ENCODE measurements at regions not wholly inside any gene's neighbourhood (a gene's known extent, or its start where the extent isn't known, plus 50 kb on each side); places are given as distances from the start of the nearest gene placed in this dataset.

- Histone ChIP-seq H3K9me3 (ENCODE audit: insufficient read depth, low read depth, low read length) (no peaks in the 10 kb centered on the region), H3F3A (ENCODE audit: low read depth) (no peaks in the 10 kb centered on the region), H3K4me1 (ENCODE audit: insufficient read depth, low read length, poor library complexity, severe bottlenecking) (peaks cover 8% of the 10 kb centered on the region), H3K36me3 (ENCODE audit: insufficient read depth, low read length) (no peaks in the 10 kb centered on the region), H3K79me2 (ENCODE audit: insufficient read depth, low read length) (no peaks in the 10 kb centered on the region), H2AFZ (ENCODE audit: low read length) (no peak overlapping the region), H3K9me2 (replicated peaks; ENCODE audit: low read depth, low read length) (no peaks in the 10 kb centered on the region), H3K27me3 (ENCODE audit: insufficient read depth, low read length, poor library complexity, severe bottlenecking) (no peaks in the 10 kb centered on the region), H3K4me2 (ENCODE audit: low read depth, low read length, poor library complexity, severe bottlenecking) (no peak overlapping the region), H4K20me1 (ENCODE audit: insufficient read depth, low read length, poor library complexity, severe bottlenecking) (no peaks in the 10 kb centered on the region), H3K4me3 (ENCODE audit: low read length, poor library complexity, severe bottlenecking) (no peak overlapping the region), H3K9ac (ENCODE audit: low read depth, low read length, poor library complexity, severe bottlenecking) (no peak overlapping the region)
- no peak for TF ChIP-seq EZH2phosphoT487 (IDR thresholded peaks at IDR 0.05; ENCODE audit: borderline replicate concordance)
These were observed 110.2 kb downstream of the VAPA start for GRCh38 chr18:10023853-10024570.

DNA sequence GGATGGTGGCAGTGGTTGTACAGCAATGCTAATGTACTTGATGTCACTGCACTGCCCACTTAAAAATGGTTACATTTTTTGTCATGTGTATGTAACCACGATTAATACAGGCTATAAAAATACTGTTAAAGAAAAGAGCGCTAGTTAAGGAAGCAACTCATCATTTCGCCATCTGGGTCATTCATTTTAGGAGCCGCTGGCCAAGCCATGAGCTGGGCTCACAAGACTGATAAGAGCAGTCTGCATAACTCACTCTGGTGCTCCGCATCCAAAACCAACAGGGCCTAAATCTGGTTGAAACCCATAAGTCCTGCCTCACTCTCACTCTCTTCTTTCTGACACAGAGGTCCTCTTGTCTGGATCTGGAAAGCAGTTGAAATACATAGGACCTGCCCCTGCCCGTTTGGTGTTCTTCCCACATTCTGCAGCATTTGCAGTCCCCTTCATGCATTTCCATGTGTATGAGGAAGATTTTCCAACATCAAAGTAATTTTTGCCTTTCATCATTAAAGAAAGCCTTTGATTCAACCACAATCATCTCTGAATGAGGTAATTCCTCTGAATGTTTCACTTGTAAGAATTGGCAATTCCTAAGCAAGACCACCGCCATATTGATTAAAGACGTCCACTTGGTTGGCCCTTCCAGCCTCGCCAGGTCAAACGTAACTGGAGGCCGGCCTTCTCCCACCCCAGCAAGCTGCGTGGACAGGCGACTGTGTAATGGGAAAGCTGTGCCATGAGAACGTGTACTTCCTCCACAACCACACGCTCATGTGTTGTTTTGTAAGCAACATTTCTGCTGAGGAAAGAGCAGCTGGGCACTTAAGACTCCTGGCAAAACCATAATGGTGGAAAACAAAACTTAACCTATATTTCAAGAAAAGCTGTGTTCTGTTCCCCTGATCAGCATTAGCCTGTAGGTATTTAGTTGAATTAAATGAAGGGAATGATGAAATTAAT is 112.2 kb downstream of the VAPA start:
- Histone ChIP-seq H3K9ac (ENCODE audit: low read depth, low read length, poor library complexity, severe bottlenecking) (no peak overlapping the region), H3F3A (ENCODE audit: low read depth) (no peaks in the 10 kb centered on the region), H3K27me3 (ENCODE audit: insufficient read depth, low read length, poor library complexity, severe bottlenecking) (no peaks in the 10 kb centered on the region), H3K4me1 (ENCODE audit: insufficient read depth, low read length, poor library complexity, severe bottlenecking) (no peaks in the 10 kb centered on the region), H3K79me2 (ENCODE audit: insufficient read depth, low read length) (no peaks in the 10 kb centered on the region), H3K36me3 (ENCODE audit: insufficient read depth, low read length) (no peaks in the 10 kb centered on the region), H2AFZ (ENCODE audit: low read length) (no peak overlapping the region), H3K4me3 (ENCODE audit: low read length, poor library complexity, severe bottlenecking) (no peak overlapping the region), H4K20me1 (ENCODE audit: insufficient read depth, low read length, poor library complexity, severe bottlenecking) (no peaks in the 10 kb centered on the region), H3K9me3 (ENCODE audit: insufficient read depth, low read depth, low read length) (no peaks in the 10 kb centered on the region), H3K4me2 (ENCODE audit: low read depth, low read length, poor library complexity, severe bottlenecking) (no peak overlapping the region), H3K9me2 (replicated peaks; ENCODE audit: low read depth, low read length) (no peaks in the 10 kb centered on the region)
- TF ChIP-seq, protein P1, sequence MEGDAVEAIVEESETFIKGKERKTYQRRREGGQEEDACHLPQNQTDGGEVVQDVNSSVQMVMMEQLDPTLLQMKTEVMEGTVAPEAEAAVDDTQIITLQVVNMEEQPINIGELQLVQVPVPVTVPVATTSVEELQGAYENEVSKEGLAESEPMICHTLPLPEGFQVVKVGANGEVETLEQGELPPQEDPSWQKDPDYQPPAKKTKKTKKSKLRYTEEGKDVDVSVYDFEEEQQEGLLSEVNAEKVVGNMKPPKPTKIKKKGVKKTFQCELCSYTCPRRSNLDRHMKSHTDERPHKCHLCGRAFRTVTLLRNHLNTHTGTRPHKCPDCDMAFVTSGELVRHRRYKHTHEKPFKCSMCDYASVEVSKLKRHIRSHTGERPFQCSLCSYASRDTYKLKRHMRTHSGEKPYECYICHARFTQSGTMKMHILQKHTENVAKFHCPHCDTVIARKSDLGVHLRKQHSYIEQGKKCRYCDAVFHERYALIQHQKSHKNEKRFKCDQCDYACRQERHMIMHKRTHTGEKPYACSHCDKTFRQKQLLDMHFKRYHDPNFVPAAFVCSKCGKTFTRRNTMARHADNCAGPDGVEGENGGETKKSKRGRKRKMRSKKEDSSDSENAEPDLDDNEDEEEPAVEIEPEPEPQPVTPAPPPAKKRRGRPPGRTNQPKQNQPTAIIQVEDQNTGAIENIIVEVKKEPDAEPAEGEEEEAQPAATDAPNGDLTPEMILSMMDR (conservative IDR thresholded peaks at IDR 0.05; ENCODE audit: low read length): no peak
- TF ChIP-seq EZH2phosphoT487 (IDR thresholded peaks at IDR 0.05; ENCODE audit: borderline replicate concordance): no peak

GRCh38 chr18:10027031-10027430 is 113.2 kb downstream of the VAPA start:
- Histone ChIP-seq H3K9me2 (replicated peaks; ENCODE audit: low read depth, low read length) (no peaks in the 10 kb centered on the region), H3K4me2 (ENCODE audit: low read depth, low read length, poor library complexity, severe bottlenecking) (no peak overlapping the region), H2AFZ (ENCODE audit: low read length) (no peak overlapping the region), H3K79me2 (ENCODE audit: insufficient read depth, low read length) (no peaks in the 10 kb centered on the region), H3K4me3 (ENCODE audit: low read length, poor library complexity, severe bottlenecking) (no peak overlapping the region), H3K27me3 (ENCODE audit: insufficient read depth, low read length, poor library complexity, severe bottlenecking) (no peaks in the 10 kb centered on the region), H3K9me3 (ENCODE audit: insufficient read depth, low read depth, low read length) (no peaks in the 10 kb centered on the region), H4K20me1 (ENCODE audit: insufficient read depth, low read length, poor library complexity, severe bottlenecking) (no peaks in the 10 kb centered on the region), H3K9ac (ENCODE audit: low read depth, low read length, poor library complexity, severe bottlenecking) (no peak overlapping the region), H3K36me3 (ENCODE audit: insufficient read depth, low read length) (no peaks in the 10 kb centered on the region), H3F3A (ENCODE audit: low read depth) (no peaks in the 10 kb centered on the region), H3K4me1 (ENCODE audit: insufficient read depth, low read length, poor library complexity, severe bottlenecking) (no peaks in the 10 kb centered on the region)
- TF ChIP-seq EZH2phosphoT487 (IDR thresholded peaks at IDR 0.05; ENCODE audit: borderline replicate concordance): no peak
- TF ChIP-seq, protein P1 (conservative IDR thresholded peaks at IDR 0.05; ENCODE audit: low read length): no peak
